GM19351 (cell line): ENCODE measurements at regions not wholly inside any gene's neighbourhood (a gene's known extent, or its start where the extent isn't known, plus 50 kb on each side); places are given as distances from the start of the nearest gene placed in this dataset.

Experiments
- ATAC-seq: cut with Tn5 transposase; IDR thresholded peaks from one replicate; pipeline ENCODE4 v1.9.1; 2021; ENCODE audit warnings: mild to moderate bottlenecking, moderate library complexity; ENCODE audit not compliant: unreplicated experiment

DNA sequence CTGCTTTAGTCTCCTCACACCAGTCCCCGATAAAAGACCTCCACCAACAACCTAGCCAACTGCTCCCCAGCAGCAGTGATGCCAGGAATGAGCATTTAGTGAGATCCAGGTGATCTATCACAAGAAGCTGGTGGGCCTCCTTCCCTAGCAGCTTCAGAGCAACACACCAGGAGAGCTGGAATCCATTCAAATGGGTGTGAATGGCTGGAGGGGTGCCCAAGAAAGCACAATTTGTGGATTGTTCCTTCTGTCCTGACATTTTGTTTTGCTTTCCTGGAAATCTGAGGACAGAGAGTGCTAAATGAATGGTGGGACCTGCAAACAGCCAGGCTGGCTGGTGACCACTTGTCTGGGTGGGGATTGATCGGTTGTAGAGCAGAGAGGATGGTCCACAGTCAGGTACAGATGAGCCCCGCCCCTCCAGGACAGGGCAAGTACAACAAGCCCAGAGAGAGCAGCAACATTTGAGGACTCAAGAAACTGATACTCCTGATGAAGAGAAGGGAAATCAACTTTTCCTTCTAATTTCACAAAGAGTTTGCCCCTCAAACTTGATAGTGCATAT lies 316.8 kb downstream of the VPS13C start:
- ATAC-seq = no peak

GRCh38 chr15:61742591-61742990 lies 317.7 kb downstream of the VPS13C start:
- ATAC-seq = no peak

DNA sequence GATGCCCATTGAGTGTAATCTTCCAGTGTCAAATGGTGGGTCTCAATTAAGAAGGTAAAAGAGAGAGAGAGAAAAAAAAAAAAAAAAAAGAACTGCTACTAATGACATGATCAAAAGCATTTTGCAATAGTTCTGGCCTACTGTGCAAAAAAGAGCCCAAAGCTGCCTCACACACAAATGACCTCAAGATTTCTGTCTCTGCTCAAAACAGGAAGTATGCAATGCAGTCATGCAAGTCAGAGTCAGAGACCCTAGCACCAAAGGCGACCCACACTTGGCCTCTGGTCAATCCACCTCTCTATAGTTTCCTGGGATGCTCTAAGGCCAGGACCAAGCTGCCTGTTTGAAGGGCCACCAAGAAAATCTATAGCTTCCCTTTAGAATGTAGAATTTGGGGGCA lies 323.5 kb downstream of the VPS13C start:
- ATAC-seq = no peak

- ATAC-seq = no peak
Measured at GRCh38 chr15:61731099-61731498, 329.1 kb downstream of the VPS13C start.

DNA sequence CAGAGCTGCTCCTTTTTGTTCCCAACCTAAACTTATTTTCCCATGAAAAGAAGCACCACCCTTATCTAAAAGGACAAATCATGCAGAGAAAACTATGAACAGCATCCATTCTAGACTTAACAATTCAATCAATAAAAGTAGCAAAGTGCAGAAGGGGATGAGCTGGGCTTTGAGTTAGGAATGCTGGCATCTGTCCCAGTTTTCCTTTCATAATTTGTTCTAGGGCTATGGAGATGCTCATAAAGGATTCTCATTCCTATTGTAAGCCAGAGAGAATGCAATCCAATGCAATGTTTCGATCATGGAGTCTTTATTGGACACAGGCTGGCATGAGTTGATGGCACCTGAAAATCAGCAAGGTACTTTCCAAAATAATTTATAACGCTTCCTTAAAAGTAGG lies 330.6 kb downstream of the VPS13C start:
- ATAC-seq = no peak

GRCh38 chr15:61726166-61726565 lies 334.1 kb downstream of the VPS13C start:
- no peak for ATAC-seq

DNA sequence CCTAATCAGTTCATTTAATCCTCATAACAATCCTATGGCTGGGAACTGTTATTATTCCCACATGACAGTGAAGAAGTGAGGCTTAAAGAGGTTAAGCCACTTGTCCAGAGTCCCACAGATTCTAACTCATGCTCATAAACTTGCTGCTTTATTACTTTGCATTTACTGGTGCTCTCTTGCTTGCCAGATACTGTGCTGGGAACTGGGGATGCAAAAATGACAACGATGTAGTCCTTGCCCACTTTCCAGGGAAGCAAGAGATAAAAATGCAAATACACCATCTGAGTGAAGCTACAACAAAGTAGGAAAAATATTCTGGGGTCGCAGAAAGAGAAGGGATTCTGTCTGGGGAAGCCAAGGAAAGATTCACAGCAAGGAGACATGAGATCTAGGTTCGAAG lies 335.0 kb downstream of the VPS13C start:
- ATAC-seq = no peak

- no peak for ATAC-seq
Measured at GRCh38 chr15:61724251-61724939, 335.9 kb downstream of the VPS13C start.

GRCh38 chr15:61721418-61721817 lies 338.8 kb downstream of the VPS13C start:
- no peak for ATAC-seq

DNA sequence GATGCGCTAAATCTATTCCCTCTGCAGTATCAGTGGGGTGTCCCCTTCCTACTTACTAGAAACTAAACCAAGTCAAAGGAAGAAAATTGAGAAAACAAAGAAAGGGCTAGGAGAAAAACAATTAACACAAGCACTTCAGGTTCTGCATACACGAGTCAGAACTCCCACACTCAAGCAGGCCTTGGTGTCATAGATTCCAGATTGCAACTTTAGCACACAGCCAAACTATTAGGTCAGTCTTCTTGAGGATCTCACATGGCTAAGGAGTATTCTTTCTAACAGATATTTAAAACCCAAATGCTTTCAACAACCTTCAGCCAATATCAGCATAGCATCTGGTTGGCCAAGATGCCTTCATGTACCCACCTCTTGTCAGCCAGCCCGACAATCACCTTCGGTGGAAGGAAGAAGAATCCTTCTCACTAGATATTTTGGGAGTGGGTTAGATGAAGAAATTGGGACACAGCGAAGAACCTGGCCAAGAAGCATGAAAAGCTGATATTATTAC lies 340.0 kb downstream of the VPS13C start:
- no peak for ATAC-seq

- no peak for ATAC-seq
Measured at GRCh38 chr15:61715082-61715481, 345.2 kb downstream of the VPS13C start.

DNA sequence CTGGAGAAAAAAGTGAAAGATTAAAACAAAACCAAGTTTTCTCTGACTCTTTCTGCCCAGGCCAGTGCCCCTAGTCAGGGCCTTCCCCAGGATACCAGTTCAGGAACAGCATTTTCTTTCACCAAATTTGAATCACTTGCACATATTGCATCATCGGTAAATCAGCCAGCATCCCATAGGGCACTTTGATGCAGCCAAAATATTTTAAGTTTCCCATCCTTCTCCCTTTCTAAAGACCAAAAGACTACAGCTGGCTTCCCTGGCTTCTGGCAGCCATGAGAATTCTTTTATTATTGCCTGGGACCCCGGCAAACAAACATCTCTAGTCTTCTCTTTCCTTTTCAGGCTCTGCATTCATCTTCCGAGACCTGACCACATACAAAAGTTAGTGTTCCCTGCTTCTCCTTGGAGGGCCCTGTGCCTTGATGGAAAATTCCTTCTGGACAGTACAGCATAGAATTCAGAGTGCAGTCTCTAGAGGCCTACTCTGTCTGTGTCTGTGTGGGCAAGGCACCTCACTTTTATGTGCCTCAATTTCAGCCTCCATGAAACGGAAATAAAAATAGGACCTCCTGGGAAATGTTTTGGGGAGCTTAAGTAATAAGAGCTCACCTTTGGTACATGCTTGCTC lies 348.0 kb downstream of the VPS13C start:
- ATAC-seq = no peak

DNA sequence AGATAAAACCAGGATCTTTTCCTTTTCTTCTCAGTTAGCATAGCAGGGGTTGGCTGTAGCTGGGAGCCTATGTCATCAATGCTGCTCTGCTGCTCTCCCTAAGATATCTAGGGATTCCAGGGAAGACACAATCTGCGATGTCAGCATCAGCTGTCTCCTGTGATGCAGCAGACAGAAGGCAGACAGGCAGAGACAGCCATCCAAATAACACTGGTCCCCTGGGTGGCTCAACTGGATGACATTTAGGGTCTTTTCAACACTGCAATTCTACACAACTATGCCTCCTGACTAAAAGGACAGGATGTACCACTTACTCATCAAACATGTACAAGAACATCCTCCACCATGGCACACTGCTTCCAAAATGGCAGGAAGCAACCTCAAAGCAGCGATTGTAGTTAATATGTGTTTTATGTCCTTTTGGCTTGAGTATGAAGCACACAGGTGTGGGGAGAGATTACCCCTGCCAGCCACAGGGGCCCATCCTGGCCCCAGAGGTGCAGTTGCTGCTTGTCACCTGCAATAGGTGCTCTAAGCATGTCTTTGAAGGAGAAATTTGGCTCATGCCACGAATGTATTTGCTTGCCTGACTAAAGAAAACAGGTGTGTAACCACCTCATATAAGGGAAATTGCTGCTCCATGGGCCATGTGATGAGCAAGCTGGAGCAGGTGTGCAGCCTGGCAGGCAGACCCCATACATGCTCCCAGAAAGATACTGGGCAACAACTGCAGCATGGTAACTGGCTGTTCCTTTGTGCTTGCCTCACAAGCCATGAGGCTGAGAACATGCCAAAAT lies 357.8 kb downstream of the VPS13C start:
- no peak for ATAC-seq

DNA sequence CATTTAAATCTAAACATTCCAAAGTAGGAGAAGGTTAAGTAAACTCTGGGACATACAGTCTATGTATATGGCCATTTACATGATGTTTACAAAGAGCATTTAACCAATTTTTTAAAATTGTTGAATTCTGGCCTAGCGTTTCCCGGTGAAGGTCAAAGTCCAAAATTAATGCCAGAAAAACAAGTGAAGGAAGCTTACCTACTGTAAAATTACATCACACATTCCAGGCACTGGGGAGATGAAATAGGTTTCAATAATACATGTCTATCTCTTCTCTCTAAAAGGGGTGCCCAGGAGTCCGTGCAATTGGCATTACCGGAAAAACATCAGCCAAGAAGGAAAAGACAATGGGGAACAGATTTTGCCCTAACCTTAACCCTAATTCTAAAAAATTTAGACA lies 358.8 kb downstream of the VPS13C start:
- ATAC-seq = no peak

DNA sequence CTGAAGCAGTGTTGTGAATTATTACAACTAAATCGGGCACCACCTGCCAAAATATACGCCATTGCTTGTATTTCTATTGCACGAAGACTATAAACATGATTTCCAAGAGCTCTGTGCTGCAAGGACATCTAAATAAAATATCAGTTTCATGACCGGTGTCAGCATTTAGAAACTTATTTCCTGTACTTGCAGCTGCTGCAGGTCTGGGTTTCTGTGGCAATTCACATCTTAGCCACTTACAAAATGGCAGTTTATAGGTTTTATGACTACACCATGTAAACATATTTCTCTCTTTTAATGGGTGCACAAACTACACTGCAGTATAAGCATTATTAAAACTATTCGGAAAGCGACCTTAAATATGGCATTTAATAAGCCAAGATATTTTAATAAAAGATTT lies 359.4 kb downstream of the VPS13C start:
- ATAC-seq = no peak

GRCh38 chr15:61697796-61698195 lies 362.5 kb downstream of the VPS13C start:
- no peak for ATAC-seq

DNA sequence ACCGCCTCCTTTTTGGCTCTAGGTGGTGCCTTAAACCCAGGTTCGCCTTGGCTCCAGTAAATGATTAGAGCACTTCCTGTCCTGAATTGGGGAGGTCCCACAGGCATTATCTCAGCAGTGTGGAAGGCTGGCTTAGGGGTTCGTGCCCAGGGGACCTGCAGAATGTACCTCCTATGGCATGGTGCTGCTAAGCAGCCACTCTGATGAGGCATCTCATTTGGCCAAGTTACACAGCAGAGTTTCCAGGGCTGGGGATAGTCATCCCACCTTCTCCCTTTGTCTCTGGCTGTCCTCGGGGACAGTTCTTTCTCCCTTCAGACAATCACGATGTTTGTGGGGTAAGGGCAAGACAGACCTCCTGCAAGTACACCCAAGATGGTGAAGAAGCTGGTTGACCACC lies 371.2 kb downstream of the VPS13C start:
- ATAC-seq = no peak

DNA sequence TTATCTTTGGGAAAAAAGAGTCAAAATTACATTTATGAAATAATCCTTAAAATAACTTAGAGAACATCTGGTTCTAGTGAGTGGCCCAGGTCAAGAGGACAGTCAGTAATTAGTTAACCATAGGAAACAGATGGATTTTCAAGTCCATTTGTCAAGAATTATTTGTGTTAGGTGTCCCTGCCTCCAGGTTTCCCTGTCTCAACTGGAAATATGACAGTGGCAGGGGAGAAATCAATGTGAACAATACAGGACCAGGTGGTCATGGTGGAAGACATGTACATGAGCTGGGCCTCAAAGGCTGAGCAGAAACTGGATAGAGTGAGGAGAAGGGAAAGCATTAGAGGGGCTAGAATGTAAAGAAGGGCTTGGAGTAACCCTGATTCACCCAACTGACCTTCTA lies 372.6 kb downstream of the VPS13C start:
- ATAC-seq = no peak

GRCh38 chr15:61687124-61687523 lies 373.1 kb downstream of the VPS13C start:
- no peak for ATAC-seq

- no peak for ATAC-seq
Measured at GRCh38 chr15:61685971-61686370, 374.3 kb downstream of the VPS13C start.

DNA sequence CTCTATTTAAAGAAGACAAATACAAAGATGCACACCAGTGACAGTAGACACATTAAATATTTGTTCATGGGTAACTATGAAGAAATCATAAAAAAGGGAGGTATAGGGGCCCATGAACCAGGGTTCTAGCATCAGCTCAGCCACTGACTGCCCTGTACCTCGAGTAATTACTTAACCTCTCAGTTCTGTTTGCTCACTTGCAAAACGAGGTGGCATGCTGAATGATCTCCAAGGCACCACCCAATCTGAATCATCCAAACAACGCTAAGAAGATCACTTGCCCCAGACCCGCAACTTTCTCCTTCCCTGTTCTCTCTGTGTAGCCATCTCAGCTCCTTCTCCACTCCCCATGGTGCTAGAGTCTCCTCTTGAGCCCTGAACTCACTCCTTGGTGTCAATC lies 374.7 kb downstream of the VPS13C start:
- ATAC-seq = no peak
